Daoy (cell line): ENCODE measurements at regions not wholly inside any gene's neighbourhood (a gene's known extent, or its start where the extent isn't known, plus 50 kb on each side); places are given as distances from the start of the nearest gene placed in this dataset.
"Not testable (repeated sequence)": the region's sequence is repeated elsewhere in the genome, so short reads cannot be mapped to it uniquely, and the experiment has no call there.

Experiments
- DNase-seq: peaks from one replicate; pipeline ENCODE4 v3.0.0-alpha.2; 2015; ENCODE audit warnings: low read depth

GRCh38 chr15:20089541-20089940 is 452.1 kb downstream of the GOLGA6L6 start:
- not testable (repeated sequence) for DNase-seq

- not testable (repeated sequence) for DNase-seq
Measured at GRCh38 chr15:20084026-20084425, 457.6 kb downstream of the GOLGA6L6 start.

GRCh38 chr15:20074082-20074481 is 467.5 kb downstream of the GOLGA6L6 start:
- DNase-seq: not testable (repeated sequence)

- not testable (repeated sequence) for DNase-seq
Measured at GRCh38 chr15:20069043-20069442, 472.6 kb downstream of the GOLGA6L6 start.

- not testable (repeated sequence) for DNase-seq
Measured at GRCh38 chr15:20066173-20066572, 475.4 kb downstream of the GOLGA6L6 start.

GRCh38 chr15:20065508-20065907 is 476.1 kb downstream of the GOLGA6L6 start:
- DNase-seq: not testable (repeated sequence)

- DNase-seq: not testable (repeated sequence)
Measured at GRCh38 chr15:20063167-20063566, 478.4 kb downstream of the GOLGA6L6 start.

GRCh38 chr15:20060838-20061237 is 480.8 kb downstream of the GOLGA6L6 start:
- DNase-seq: not testable (repeated sequence)

- not testable (repeated sequence) for DNase-seq
Measured at GRCh38 chr15:20056871-20057270, 484.7 kb downstream of the GOLGA6L6 start.

- not testable (repeated sequence) for DNase-seq
Measured at GRCh38 chr15:20055921-20056320, 485.7 kb downstream of the GOLGA6L6 start.

GRCh38 chr15:20048189-20048588 is 493.4 kb downstream of the GOLGA6L6 start:
- not testable (repeated sequence) for DNase-seq

GRCh38 chr15:20045165-20045564 is 496.4 kb downstream of the GOLGA6L6 start:
- not testable (repeated sequence) for DNase-seq

- not testable (repeated sequence) for DNase-seq
Measured at GRCh38 chr15:20040691-20041090, 500.9 kb downstream of the GOLGA6L6 start.

GRCh38 chr15:20025040-20025439 is 516.6 kb downstream of the GOLGA6L6 start:
- not testable (repeated sequence) for DNase-seq

- DNase-seq: not testable (repeated sequence)
Measured at GRCh38 chr15:20022349-20022748, 519.3 kb downstream of the GOLGA6L6 start.

GRCh38 chr15:20021351-20021750 is 520.2 kb downstream of the GOLGA6L6 start:
- not testable (repeated sequence) for DNase-seq

- DNase-seq: not testable (repeated sequence)
Measured at GRCh38 chr15:20020588-20020987, 521.0 kb downstream of the GOLGA6L6 start.

GRCh38 chr15:20019758-20020157 is 521.8 kb downstream of the GOLGA6L6 start:
- not testable (repeated sequence) for DNase-seq

- not testable (repeated sequence) for DNase-seq
Measured at GRCh38 chr15:20017581-20017980, 524.0 kb downstream of the GOLGA6L6 start.

GRCh38 chr15:20016941-20017340 is 524.7 kb downstream of the GOLGA6L6 start:
- DNase-seq: not testable (repeated sequence)

- DNase-seq: not testable (repeated sequence)
Measured at GRCh38 chr15:20012837-20013236, 528.8 kb downstream of the GOLGA6L6 start.

- not testable (repeated sequence) for DNase-seq
Measured at GRCh38 chr15:20010759-20011158, 530.8 kb downstream of the GOLGA6L6 start.

- not testable (repeated sequence) for DNase-seq
Measured at GRCh38 chr15:20009619-20010018, 532.0 kb downstream of the GOLGA6L6 start.

GRCh38 chr15:20007338-20007737 is 534.3 kb downstream of the GOLGA6L6 start:
- not testable (repeated sequence) for DNase-seq
